Type B pancreatic cell (in vitro differentiated cells): ENCODE measurements at regions not wholly inside any gene's neighbourhood (a gene's known extent, or its start where the extent isn't known, plus 50 kb on each side); places are given as distances from the start of the nearest gene placed in this dataset.
A peak's percentile ranks its signal among the peaks of the same experiment; 100 is the strongest.

Experiments
- DNase-seq: peaks from one replicate; pipeline ENCODE4 v3.0.0; 2021; ENCODE audit warnings: mixed read lengths; ENCODE audit not compliant: unreplicated experiment; ENCODE audit errors: extremely low spot score
- H3K27ac Mint-ChIP-seq: 2 replicates; pipeline ENCODE4 v1.8.0; 2021; ENCODE audit warnings: mild to moderate bottlenecking, mixed read lengths
- H3K27me3 Mint-ChIP-seq: 2 replicates; pipeline ENCODE4 v1.8.0; 2021; ENCODE audit warnings: mixed read lengths
- H3K36me3 Mint-ChIP-seq: 2 replicates; pipeline ENCODE4 v1.8.0; 2021; ENCODE audit warnings: mixed read lengths
- H3K4me1 Mint-ChIP-seq: one replicate; pipeline ENCODE4 v1.8.0; 2021; ENCODE audit warnings: mixed read lengths; ENCODE audit not compliant: unreplicated experiment
- H3K4me3 Mint-ChIP-seq: 2 replicates; pipeline ENCODE4 v1.8.0; 2021; ENCODE audit warnings: mild to moderate bottlenecking, mixed read lengths
- H3K9me3 Mint-ChIP-seq: 2 replicates; pipeline ENCODE4 v1.8.0; 2021; ENCODE audit warnings: mixed read lengths
- TF ChIP-seq, protein P1 (sequence below): fragments of 200-600 bp; sonication (generic); conservative IDR thresholded peaks from 2 replicates; pipeline ENCODE4 v1.5.0; 2021; ENCODE audit warnings: antibody characterized with exemption, mild to moderate bottlenecking

- Mint-ChIP-seq H3K36me3 (no peaks in the 10 kb centered on the region), H3K27me3 (no peaks in the 10 kb centered on the region), H3K4me3 (no peak overlapping the region), H3K4me1 (peaks cover 12% of the 10 kb centered on the region), H3K27ac (no peak overlapping the region), H3K9me3 (no peaks in the 10 kb centered on the region)
- no peak for DNase-seq
- TF ChIP-seq, protein P1, sequence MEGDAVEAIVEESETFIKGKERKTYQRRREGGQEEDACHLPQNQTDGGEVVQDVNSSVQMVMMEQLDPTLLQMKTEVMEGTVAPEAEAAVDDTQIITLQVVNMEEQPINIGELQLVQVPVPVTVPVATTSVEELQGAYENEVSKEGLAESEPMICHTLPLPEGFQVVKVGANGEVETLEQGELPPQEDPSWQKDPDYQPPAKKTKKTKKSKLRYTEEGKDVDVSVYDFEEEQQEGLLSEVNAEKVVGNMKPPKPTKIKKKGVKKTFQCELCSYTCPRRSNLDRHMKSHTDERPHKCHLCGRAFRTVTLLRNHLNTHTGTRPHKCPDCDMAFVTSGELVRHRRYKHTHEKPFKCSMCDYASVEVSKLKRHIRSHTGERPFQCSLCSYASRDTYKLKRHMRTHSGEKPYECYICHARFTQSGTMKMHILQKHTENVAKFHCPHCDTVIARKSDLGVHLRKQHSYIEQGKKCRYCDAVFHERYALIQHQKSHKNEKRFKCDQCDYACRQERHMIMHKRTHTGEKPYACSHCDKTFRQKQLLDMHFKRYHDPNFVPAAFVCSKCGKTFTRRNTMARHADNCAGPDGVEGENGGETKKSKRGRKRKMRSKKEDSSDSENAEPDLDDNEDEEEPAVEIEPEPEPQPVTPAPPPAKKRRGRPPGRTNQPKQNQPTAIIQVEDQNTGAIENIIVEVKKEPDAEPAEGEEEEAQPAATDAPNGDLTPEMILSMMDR = no peak
These were observed 360.4 kb upstream of the ZC3H15 start for GRCh38 chr2:186125625-186126024.

DNA sequence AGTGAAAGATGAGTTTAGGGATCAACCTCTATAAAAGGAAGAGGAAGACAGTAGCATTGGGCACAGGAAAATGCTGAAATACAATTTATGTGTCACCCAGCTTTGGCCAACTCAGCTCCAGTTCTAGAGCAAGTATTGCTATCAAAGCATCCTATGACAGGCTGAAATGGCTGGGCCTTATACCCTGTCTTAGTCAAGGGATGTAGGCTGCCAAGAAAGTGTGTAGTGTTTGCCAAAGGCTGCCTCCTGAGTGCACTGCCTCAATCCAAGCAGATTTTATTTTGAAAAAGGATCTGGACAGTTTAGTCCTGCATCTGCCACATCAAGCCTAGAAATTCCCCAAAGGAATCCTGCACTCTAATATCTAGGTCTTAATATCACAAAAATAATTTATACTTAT is 359.9 kb upstream of the ZC3H15 start:
- no peaks in the 10 kb centered on the region for H3K27me3 Mint-ChIP-seq
- H3K36me3 Mint-ChIP-seq = no peaks in the 10 kb centered on the region
- H3K4me1 Mint-ChIP-seq = peaks cover 17% of the 10 kb centered on the region
- H3K4me3 Mint-ChIP-seq = no peak overlapping the region
- H3K27ac Mint-ChIP-seq = no peak overlapping the region
- TF ChIP-seq, protein P1 = no peak
- no peak for DNase-seq
- no peaks in the 10 kb centered on the region for H3K9me3 Mint-ChIP-seq

DNA sequence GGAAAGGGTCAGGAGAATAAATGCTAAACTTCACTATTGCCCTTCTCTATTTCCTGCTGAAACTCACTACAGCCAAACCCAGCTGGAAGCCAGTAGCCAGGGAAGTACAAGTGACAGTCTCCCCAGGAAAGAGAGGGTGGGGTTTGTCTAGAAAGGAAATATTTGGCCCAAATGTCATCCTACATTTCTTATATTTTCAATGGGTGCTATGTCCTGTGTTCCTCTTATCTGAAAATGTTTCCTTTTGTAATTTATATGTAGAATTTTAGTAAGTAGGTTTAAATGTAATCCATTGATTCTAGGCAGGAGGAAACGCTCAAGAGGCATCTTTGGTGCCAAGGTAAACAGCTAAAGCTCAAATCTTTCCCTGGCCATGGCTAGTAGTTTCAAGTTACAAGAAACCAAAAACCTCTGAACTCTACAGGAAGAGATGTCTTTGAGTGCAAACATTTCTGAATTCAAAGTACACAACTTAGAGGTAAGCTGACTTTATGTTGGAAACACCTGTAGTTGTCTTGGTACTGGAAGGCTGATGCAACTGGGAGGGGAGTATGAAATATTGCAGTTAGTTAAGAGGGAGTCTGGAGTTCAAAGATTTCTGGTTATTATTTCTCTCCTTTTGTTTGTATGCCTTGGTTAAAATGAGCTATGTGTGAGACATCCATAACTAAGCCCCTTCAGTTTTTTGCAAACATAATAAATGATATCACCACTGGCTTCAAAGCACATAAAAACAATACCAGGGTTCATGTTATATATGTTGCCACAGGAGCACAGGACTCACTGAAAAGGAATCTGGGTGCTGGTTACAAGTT is 356.1 kb upstream of the ZC3H15 start:
- no peaks in the 10 kb centered on the region for H3K27me3 Mint-ChIP-seq
- peak overlapping the region; percentile 4 for H3K4me3 Mint-ChIP-seq
- H3K4me1 Mint-ChIP-seq = peaks cover 19% of the 10 kb centered on the region
- no peaks in the 10 kb centered on the region for H3K36me3 Mint-ChIP-seq
- TF ChIP-seq, protein P1 = no peak
- no peak overlapping the region for H3K27ac Mint-ChIP-seq
- no peak for DNase-seq
- H3K9me3 Mint-ChIP-seq = no peaks in the 10 kb centered on the region

- DNase-seq = no peak
- Mint-ChIP-seq H3K27me3 (no peaks in the 10 kb centered on the region), H3K9me3 (no peaks in the 10 kb centered on the region), H3K27ac (no peak overlapping the region), H3K36me3 (no peaks in the 10 kb centered on the region), H3K4me3 (no peak overlapping the region), H3K4me1 (peaks cover 19% of the 10 kb centered on the region)
- TF ChIP-seq, protein P1 = no peak
These were observed 355.1 kb upstream of the ZC3H15 start for GRCh38 chr2:186130748-186131641.

- H3K36me3 Mint-ChIP-seq = no peaks in the 10 kb centered on the region
- H3K27ac Mint-ChIP-seq = no peak overlapping the region
- peaks cover 7% of the 10 kb centered on the region for H3K4me1 Mint-ChIP-seq
- DNase-seq = no peak
- H3K9me3 Mint-ChIP-seq = no peaks in the 10 kb centered on the region
- no peaks in the 10 kb centered on the region for H3K27me3 Mint-ChIP-seq
- TF ChIP-seq, protein P1 = no peak
- no peak overlapping the region for H3K4me3 Mint-ChIP-seq
These were observed 350.4 kb upstream of the ZC3H15 start for GRCh38 chr2:186135686-186136085.
